SU-DHL-6 (cell line): ENCODE measurements at regions not wholly inside any gene's neighbourhood (a gene's known extent, or its start where the extent isn't known, plus 50 kb on each side); places are given as distances from the start of the nearest gene placed in this dataset.

ENCODE experiments used
- H2AFZ ChIP-seq: fragments of 200-600 bp; sonication (generic); 2 replicates; pipeline ENCODE4 v1.6.1; 2014; ENCODE audit warnings: low read depth, mild to moderate bottlenecking, moderate library complexity, mixed read lengths, antibody characterized with exemption, low read length; ENCODE audit not compliant: severe bottlenecking
- H3F3A ChIP-seq: fragments of 200-600 bp; shearing (Covaris generic); 2 replicates; pipeline ENCODE4 v1.6.0; 2016; ENCODE audit warnings: antibody characterized with exemption, mild to moderate bottlenecking; ENCODE audit not compliant: insufficient read depth
- H3K27ac ChIP-seq: fragments of 200-600 bp; sonication (generic); 2 replicates; pipeline ENCODE4 v1.5.1; 2016; ENCODE audit warnings: low read depth, mild to moderate bottlenecking, low read length, moderate library complexity, mixed read lengths
- H3K27me3 ChIP-seq: fragments of 200-600 bp; sonication (generic), shearing (Covaris generic); 2 replicates; pipeline ENCODE4 v1.6.0; 2014; ENCODE audit warnings: mild to moderate bottlenecking, low read length
- H3K36me3 ChIP-seq: fragments of 200-600 bp; sonication (generic); 2 replicates; pipeline ENCODE4 v1.6.1; 2014; ENCODE audit warnings: mild to moderate bottlenecking, low read length, mixed read lengths
- H3K4me2 ChIP-seq: fragments of 300-600, 200-600 bp; shearing (Covaris generic), sonication (generic); 2 replicates; pipeline ENCODE4 v1.6.0; 2014; ENCODE audit warnings: low read length, low read depth, mild to moderate bottlenecking; ENCODE audit not compliant: poor library complexity, severe bottlenecking
- H3K4me3 ChIP-seq: fragments of 200-600 bp; sonication (generic); 2 replicates; pipeline ENCODE4 v1.5.1; 2014; ENCODE audit warnings: antibody characterized with exemption, low read length, mild to moderate bottlenecking, mixed read lengths; ENCODE audit not compliant: insufficient read depth, poor library complexity, severe bottlenecking
- H3K79me2 ChIP-seq: fragments of 200-600 bp; sonication (generic); 2 replicates; pipeline ENCODE4 v1.6.1; 2014; ENCODE audit warnings: mild to moderate bottlenecking, low read length, moderate library complexity; ENCODE audit not compliant: insufficient read depth
- H3K9ac ChIP-seq: fragments of 200-600 bp; sonication (generic); 2 replicates; pipeline ENCODE4 v1.7.0; 2014; ENCODE audit warnings: mild to moderate bottlenecking, low read length
- H3K9me2 ChIP-seq: fragments of 200-600 bp; sonication (generic); replicated peaks from 2 replicates; pipeline ENCODE4 v1.6.1; 2014; ENCODE audit warnings: low read length; ENCODE audit not compliant: insufficient read depth
- H3K9me3 ChIP-seq: fragments of 200-600 bp; sonication (generic); 2 replicates; pipeline ENCODE4 v1.6.1; 2014; ENCODE audit warnings: low read length, mixed read lengths; ENCODE audit not compliant: insufficient read depth
- H4K20me1 ChIP-seq: fragments of 200-600 bp; sonication (generic); 2 replicates; pipeline ENCODE4 v1.6.1; 2014; ENCODE audit warnings: low read depth, mild to moderate bottlenecking, antibody characterized with exemption, low read length, moderate library complexity, mixed read lengths
- CTCF ChIP-seq: fragments of 200-600 bp; sonication (generic); IDR thresholded peaks from one replicate; pipeline ENCODE4 v1.5.1; 2017; ENCODE audit warnings: antibody characterized with exemption, mild to moderate bottlenecking, low read length, moderate library complexity; ENCODE audit not compliant: insufficient read depth, poor library complexity, severe bottlenecking
- EZH2phosphoT487 ChIP-seq: fragments of 200-600 bp; sonication (generic), shearing (Covaris generic); conservative IDR thresholded peaks from 2 replicates; pipeline ENCODE4 v1.6.1; 2018; ENCODE audit warnings: mild to moderate bottlenecking, antibody characterized with exemption, low read length, moderate library complexity, mixed read lengths

- H3K79me2 ChIP-seq = no peaks in the 10 kb centered on the region
Observed at GRCh38 chr6:76772951-76773350, 690.3 kb downstream of the HTR1B start.

DNA sequence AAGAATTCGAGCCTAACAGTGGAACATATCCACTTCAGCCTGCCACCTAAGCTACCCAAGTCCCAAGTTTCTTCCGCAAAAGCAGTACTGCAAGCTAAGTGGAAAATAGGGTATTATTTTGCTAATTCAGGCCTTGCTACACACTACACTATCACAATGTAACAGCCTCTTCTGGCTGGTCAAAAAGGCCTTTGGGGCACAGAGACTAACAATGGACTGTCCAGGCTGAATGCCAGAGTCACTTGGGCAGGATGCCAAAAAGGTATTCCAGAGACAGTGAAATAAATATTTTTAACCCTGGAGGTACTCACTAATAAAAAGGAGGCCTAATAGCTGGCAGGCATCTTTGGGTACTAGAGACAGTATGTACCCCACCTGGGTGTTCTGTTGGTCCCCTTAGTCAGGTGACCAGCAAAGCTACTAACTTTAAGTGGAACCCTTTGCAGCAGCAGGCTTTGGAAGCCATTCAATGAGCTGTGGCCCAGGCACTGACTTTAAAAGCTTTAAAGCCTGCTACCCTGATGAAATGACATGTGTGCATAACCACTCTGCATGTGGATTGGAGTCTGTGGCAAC, 692.1 kb downstream of the HTR1B start:
- Histone ChIP-seq H3K4me2 (no peak overlapping the region), H2AFZ (no peak overlapping the region), H3K27me3 (no peaks in the 10 kb centered on the region), H4K20me1 (no peaks in the 10 kb centered on the region), H3K9me2 (no peaks in the 10 kb centered on the region), H3K79me2 (no peaks in the 10 kb centered on the region), H3K9ac (no peak overlapping the region), H3K9me3 (no peaks in the 10 kb centered on the region), H3K27ac (no peak overlapping the region), H3F3A (no peaks in the 10 kb centered on the region), H3K4me3 (no peak overlapping the region), H3K36me3 (no peaks in the 10 kb centered on the region)
- no peak for TF ChIP-seq CTCF
- no peak for TF ChIP-seq EZH2phosphoT487

More at GRCh38 chr6:76772951-76773350, 690.3 kb downstream of the HTR1B start:
- no peaks in the 10 kb centered on the region for H4K20me1 ChIP-seq
- H2AFZ ChIP-seq = no peak overlapping the region
- H3K27me3 ChIP-seq = no peaks in the 10 kb centered on the region
- no peaks in the 10 kb centered on the region for H3K36me3 ChIP-seq
- H3K9ac ChIP-seq = no peak overlapping the region
- no peak overlapping the region for H3K27ac ChIP-seq
- TF ChIP-seq CTCF (no peak), EZH2phosphoT487 (no peak)
- no peaks in the 10 kb centered on the region for H3K9me2 ChIP-seq
- no peaks in the 10 kb centered on the region for H3K9me3 ChIP-seq
- H3K4me3 ChIP-seq = no peak overlapping the region
- no peak overlapping the region for H3K4me2 ChIP-seq
- H3F3A ChIP-seq = no peaks in the 10 kb centered on the region

- H3K9me2 ChIP-seq = no peaks in the 10 kb centered on the region
- H4K20me1 ChIP-seq = no peaks in the 10 kb centered on the region
- no peak overlapping the region for H3K27ac ChIP-seq
- H3K9me3 ChIP-seq = no peaks in the 10 kb centered on the region
- no peaks in the 10 kb centered on the region for H3F3A ChIP-seq
- no peak overlapping the region for H3K9ac ChIP-seq
- H2AFZ ChIP-seq = no peak overlapping the region
- TF ChIP-seq CTCF (no peak), EZH2phosphoT487 (no peak)
- H3K4me3 ChIP-seq = no peak overlapping the region
- no peak overlapping the region for H3K4me2 ChIP-seq
- H3K36me3 ChIP-seq = no peaks in the 10 kb centered on the region
- no peaks in the 10 kb centered on the region for H3K79me2 ChIP-seq
- no peaks in the 10 kb centered on the region for H3K27me3 ChIP-seq
Observed at GRCh38 chr6:76770281-76770680, 693.0 kb downstream of the HTR1B start.
